IPS-15b (cell line): ENCODE measurements at regions not wholly inside any gene's neighbourhood (a gene's known extent, or its start where the extent isn't known, plus 50 kb on each side); places are given as distances from the start of the nearest gene placed in this dataset.
"Not testable (repeated sequence)": the region's sequence is repeated elsewhere in the genome, so short reads cannot be mapped to it uniquely, and the experiment has no call there.

Experiments used
- H3K27me3 ChIP-seq: one replicate; pipeline ENCODE4 v1.6.1; 2013; ENCODE audit warnings: low read length; ENCODE audit not compliant: control insufficient read depth, insufficient read depth
- H3K36me3 ChIP-seq: one replicate; pipeline ENCODE4 v1.6.1; 2013; ENCODE audit warnings: low read length; ENCODE audit not compliant: control insufficient read depth, insufficient read depth
- H3K4me1 ChIP-seq: one replicate; pipeline ENCODE4 v1.6.1; 2013; ENCODE audit warnings: mild to moderate bottlenecking, low read length; ENCODE audit not compliant: control insufficient read depth, insufficient read depth
- H3K4me3 ChIP-seq: one replicate; pipeline ENCODE4 v1.5.1; 2013; ENCODE audit warnings: low read depth, low read length
- H3K9ac ChIP-seq: one replicate; pipeline ENCODE4 v1.6.1; 2013; ENCODE audit warnings: low read depth, mild to moderate bottlenecking, low read length
- H3K9me3 ChIP-seq: one replicate; pipeline ENCODE4 v1.6.1; 2013; ENCODE audit warnings: mild to moderate bottlenecking, low read length; ENCODE audit not compliant: control insufficient read depth, insufficient read depth

- H3K4me3 ChIP-seq, result no peak overlapping the region
- no peaks in the 10 kb centered on the region for H3K36me3 ChIP-seq
- no peaks in the 10 kb centered on the region for H3K27me3 ChIP-seq
- H3K9me3 ChIP-seq, result no peaks in the 10 kb centered on the region
- H3K9ac ChIP-seq, result no peak overlapping the region
- H3K4me1 ChIP-seq, result no peaks in the 10 kb centered on the region
Measured at GRCh38 chr11:79626135-79627075, 185.6 kb upstream of the TENM4 start.

GRCh38 chr11:79623375-79623774 is 182.5 kb upstream of the TENM4 start:
- Histone ChIP-seq H3K27me3 (no peaks in the 10 kb centered on the region), H3K9me3 (no peaks in the 10 kb centered on the region), H3K9ac (no peak overlapping the region), H3K4me1 (no peaks in the 10 kb centered on the region), H3K36me3 (no peaks in the 10 kb centered on the region), H3K4me3 (no peak overlapping the region)

GRCh38 chr11:79617561-79617960 is 176.7 kb upstream of the TENM4 start:
- H3K36me3 ChIP-seq, result no peaks in the 10 kb centered on the region
- H3K27me3 ChIP-seq, result no peaks in the 10 kb centered on the region
- H3K9me3 ChIP-seq, result no peaks in the 10 kb centered on the region
- no peak overlapping the region for H3K4me3 ChIP-seq
- H3K9ac ChIP-seq, result no peak overlapping the region
- H3K4me1 ChIP-seq, result no peaks in the 10 kb centered on the region

- Histone ChIP-seq H3K9ac (no peak overlapping the region), H3K36me3 (no peaks in the 10 kb centered on the region), H3K27me3 (no peaks in the 10 kb centered on the region), H3K4me1 (no peaks in the 10 kb centered on the region), H3K9me3 (no peaks in the 10 kb centered on the region), H3K4me3 (no peak overlapping the region)
Measured at GRCh38 chr11:79616392-79616851, 175.6 kb upstream of the TENM4 start.

GRCh38 chr11:79615425-79615824 is 174.6 kb upstream of the TENM4 start:
- Histone ChIP-seq H3K9ac (no peak overlapping the region), H3K27me3 (no peaks in the 10 kb centered on the region), H3K36me3 (no peaks in the 10 kb centered on the region), H3K4me1 (no peaks in the 10 kb centered on the region), H3K4me3 (no peak overlapping the region), H3K9me3 (no peaks in the 10 kb centered on the region)

GRCh38 chr11:79610678-79611077 is 169.8 kb upstream of the TENM4 start:
- Histone ChIP-seq H3K4me1 (no peaks in the 10 kb centered on the region), H3K9me3 (no peaks in the 10 kb centered on the region), H3K36me3 (no peaks in the 10 kb centered on the region), H3K4me3 (no peak overlapping the region), H3K9ac (no peak overlapping the region), H3K27me3 (no peaks in the 10 kb centered on the region)

- Histone ChIP-seq H3K4me3 (no peak overlapping the region), H3K36me3 (no peaks in the 10 kb centered on the region), H3K4me1 (no peaks in the 10 kb centered on the region), H3K9me3 (no peaks in the 10 kb centered on the region), H3K27me3 (no peaks in the 10 kb centered on the region), H3K9ac (no peak overlapping the region)
Measured at GRCh38 chr11:79610139-79610538, 169.3 kb upstream of the TENM4 start.

GRCh38 chr11:79609511-79609910 is 168.7 kb upstream of the TENM4 start:
- Histone ChIP-seq H3K36me3 (no peaks in the 10 kb centered on the region), H3K4me3 (no peak overlapping the region), H3K9me3 (no peaks in the 10 kb centered on the region), H3K4me1 (no peaks in the 10 kb centered on the region), H3K27me3 (no peaks in the 10 kb centered on the region), H3K9ac (no peak overlapping the region)

- H3K27me3 ChIP-seq, H3K36me3 ChIP-seq, H3K9ac ChIP-seq, H3K4me3 ChIP-seq, H3K4me1 ChIP-seq, H3K9me3 ChIP-seq: not testable (repeated sequence)
Measured at GRCh38 chr11:79606461-79606860, 165.6 kb upstream of the TENM4 start.

GRCh38 chr11:79600711-79601110 is 159.9 kb upstream of the TENM4 start:
- Histone ChIP-seq H3K4me1 (no peaks in the 10 kb centered on the region), H3K27me3 (no peaks in the 10 kb centered on the region), H3K36me3 (no peaks in the 10 kb centered on the region), H3K9ac (no peak overlapping the region), H3K9me3 (no peaks in the 10 kb centered on the region), H3K4me3 (no peak overlapping the region)

GRCh38 chr11:79594834-79595233 is 154.0 kb upstream of the TENM4 start:
- Histone ChIP-seq H3K27me3 (no peaks in the 10 kb centered on the region), H3K36me3 (no peaks in the 10 kb centered on the region), H3K9ac (no peak overlapping the region), H3K9me3 (no peaks in the 10 kb centered on the region), H3K4me3 (no peak overlapping the region), H3K4me1 (no peaks in the 10 kb centered on the region)

GRCh38 chr11:79592824-79593223 is 152.0 kb upstream of the TENM4 start:
- Histone ChIP-seq H3K36me3 (no peaks in the 10 kb centered on the region), H3K9ac (no peak overlapping the region), H3K4me3 (no peak overlapping the region), H3K9me3 (no peaks in the 10 kb centered on the region), H3K4me1 (no peaks in the 10 kb centered on the region), H3K27me3 (no peaks in the 10 kb centered on the region)
